GM21786 (cell line): ENCODE measurements at regions not wholly inside any gene's neighbourhood (a gene's known extent, or its start where the extent isn't known, plus 50 kb on each side); places are given as distances from the start of the nearest gene placed in this dataset.

Source experiments
- ATAC-seq: cut with Tn5 transposase; IDR thresholded peaks from one replicate; pipeline ENCODE4 v1.9.1; 2021; ENCODE audit not compliant: unreplicated experiment

- no peak for ATAC-seq
Measured at GRCh38 chr11:120017582-120018150, 120.2 kb downstream of the TRIM29 start.

- no peak for ATAC-seq
Measured at GRCh38 chr11:120013325-120014250, 124.3 kb downstream of the TRIM29 start.

DNA sequence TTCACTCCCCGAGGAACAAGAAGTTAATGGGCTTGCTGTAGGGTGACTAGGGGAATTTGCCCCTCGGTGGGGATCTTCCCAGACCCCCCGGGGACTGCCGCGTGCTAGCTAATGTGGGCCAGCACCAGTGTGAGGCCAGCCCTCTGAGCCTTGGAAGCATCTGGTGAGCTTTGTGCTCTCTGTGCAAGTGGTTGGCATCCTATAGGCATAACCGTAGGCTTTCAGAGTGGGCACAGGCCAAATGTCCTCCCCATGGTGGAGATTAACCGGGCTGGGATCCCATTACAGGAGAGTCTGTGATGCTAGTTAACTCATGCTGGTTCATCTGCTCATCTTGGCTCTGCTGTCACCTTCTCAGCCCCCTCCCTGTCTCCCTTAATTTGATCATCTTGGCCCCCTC, 125.7 kb downstream of the TRIM29 start:
- ATAC-seq, result no peak

DNA sequence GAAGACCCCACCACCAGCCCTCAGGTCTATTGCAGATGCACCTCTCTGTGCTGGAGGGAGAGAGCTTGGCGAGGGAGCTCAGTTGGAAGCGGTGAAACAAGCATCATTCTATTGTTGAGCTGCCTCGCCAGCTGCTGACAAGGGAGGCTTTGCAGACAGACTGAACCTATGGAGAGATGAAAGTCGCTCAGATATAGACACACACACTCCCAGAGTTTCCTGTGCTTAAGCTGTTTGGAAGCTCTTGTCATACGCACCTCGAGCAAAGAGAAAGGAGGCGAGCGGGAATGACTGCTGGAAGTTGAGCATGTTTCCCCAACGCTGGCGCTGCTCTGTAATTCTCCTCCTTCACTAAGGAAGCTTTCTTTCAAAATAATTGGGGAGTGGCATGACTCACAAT, 126.1 kb downstream of the TRIM29 start:
- no peak for ATAC-seq

DNA sequence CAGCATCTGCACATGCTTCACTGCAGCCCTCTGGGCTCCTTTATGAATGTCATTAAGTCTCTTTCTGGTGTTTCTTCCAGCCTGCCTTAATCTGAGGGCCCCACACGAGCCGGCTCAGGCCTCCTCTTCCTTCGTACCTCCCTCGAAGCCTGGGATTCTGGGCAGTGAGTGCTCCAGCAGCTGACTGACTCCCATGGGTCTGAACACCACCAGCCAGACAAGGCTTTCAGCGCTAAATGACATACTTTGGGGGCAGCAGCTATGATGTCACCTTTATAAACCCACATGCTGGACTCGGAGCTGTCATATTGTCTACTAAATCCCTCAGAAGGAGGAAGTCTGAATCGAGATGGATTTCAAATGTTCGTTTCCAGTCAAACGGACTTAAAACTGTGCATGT, 127.1 kb downstream of the TRIM29 start:
- ATAC-seq, result no peak

DNA sequence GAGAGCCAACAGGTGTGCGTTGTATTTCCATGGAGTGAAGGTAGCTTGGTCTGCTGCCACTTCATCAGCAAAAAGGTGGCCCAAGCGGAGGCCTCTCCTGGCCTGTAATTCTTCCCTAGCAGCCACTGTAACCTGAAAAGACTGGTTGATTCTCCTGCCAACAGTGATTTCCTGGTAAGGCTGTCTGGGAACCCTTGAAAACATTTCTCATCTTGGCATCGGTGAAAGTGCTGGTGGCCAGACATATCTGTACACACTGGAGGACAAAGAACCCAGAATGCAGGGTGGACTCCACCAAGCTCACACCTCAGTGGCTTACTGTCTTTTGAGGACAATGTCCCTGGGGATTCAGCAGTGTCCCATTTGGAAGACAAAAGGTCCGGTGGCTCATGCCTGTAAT, 128.0 kb downstream of the TRIM29 start:
- no peak for ATAC-seq

GRCh38 chr11:120007144-120007543, 130.8 kb downstream of the TRIM29 start:
- no peak for ATAC-seq

DNA sequence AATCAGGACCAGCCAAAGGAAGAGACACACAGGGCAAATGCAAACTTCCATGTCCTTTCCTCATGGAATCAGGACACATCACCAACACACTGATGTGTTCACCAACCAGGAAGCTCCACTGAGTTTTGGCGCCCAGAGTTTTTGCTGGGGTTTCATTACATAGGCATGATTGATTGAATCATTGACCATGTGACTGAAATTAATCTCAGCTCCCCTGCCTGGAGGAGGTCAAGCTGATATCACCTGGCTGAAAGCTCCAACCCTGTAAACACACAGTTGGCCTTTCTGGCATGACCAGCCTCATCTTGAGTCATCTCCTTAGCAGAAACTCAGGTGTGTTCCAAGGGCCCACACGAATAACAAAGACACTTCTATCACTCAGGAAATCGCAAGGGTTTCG, 133.2 kb downstream of the TRIM29 start:
- ATAC-seq, result no peak

DNA sequence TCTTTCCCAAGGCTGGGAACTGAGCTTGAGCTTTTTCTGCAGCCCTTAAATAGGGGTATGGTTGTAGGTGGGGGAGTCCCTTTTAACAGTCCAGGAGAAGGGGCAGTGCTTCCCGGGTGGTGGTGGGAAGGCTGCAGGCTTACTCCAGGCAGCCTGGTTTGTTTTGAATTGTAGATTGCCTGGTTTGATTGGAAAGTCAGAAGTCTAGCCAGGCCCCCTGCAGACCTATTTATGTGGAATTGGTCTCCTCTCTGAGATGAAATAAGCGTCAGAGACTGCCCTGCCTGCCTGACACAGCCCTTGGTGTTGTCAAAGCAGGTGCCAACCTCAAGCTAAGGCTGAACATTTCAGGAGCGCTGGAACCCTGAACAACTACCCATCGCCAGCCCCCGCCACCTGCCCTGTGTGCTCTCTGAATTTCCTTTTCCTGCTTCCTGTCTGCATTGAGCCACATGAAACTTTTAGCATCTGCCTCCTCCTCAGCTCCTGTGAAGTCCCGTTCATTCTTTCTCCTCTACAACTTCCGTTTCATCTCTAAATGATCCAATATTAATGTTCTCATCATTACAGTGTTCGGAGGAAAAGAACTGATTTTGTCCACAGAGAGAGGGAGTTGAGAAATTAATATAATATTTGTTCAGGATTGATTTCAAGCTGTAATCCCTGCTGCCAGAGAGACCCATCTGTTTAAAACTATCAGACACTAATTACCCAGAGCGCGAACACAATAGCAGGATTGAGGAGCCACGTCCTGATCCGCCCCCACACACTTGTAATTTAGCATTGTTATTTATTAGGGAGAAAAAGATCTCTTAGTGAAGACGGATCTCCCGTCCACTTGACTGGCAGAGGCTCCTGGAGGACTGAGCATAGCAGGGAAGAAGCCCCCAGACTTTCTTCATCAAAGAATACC, 136.5 kb downstream of the TRIM29 start:
- ATAC-seq, result no peak

- ATAC-seq, result no peak
Measured at GRCh38 chr11:119999220-119999619, 138.7 kb downstream of the TRIM29 start.

DNA sequence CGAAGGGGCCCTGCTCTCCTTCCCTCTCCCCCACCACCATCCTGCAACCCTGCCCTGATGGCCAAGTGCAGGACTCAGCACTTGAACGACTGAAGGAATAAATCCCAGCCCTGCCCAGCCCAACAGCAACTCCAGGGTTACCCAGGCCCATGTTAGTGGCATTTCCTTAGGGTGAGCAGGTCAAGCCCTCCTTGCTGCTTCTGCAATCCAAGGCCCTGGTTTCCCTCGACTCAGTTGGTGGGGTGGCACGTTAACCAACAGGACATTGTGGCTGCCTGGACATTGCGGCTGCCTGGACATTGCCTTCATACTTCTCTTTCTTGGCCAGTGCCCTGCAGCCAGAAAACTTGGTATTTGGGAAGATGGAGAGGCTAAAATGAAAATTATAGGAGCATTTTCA, 141.4 kb downstream of the TRIM29 start:
- ATAC-seq, result no peak

- ATAC-seq, result no peak
Measured at GRCh38 chr11:119995730-119996491, 142.0 kb downstream of the TRIM29 start.

GRCh38 chr11:119993722-119994121, 144.2 kb downstream of the TRIM29 start:
- ATAC-seq, result no peak

GRCh38 chr11:119992171-119993051, 145.5 kb downstream of the TRIM29 start:
- ATAC-seq, result no peak

GRCh38 chr11:119991669-119992068, 146.2 kb downstream of the TRIM29 start:
- ATAC-seq, result no peak

- no peak for ATAC-seq
Measured at GRCh38 chr11:119991022-119991404, 146.9 kb downstream of the TRIM29 start.

DNA sequence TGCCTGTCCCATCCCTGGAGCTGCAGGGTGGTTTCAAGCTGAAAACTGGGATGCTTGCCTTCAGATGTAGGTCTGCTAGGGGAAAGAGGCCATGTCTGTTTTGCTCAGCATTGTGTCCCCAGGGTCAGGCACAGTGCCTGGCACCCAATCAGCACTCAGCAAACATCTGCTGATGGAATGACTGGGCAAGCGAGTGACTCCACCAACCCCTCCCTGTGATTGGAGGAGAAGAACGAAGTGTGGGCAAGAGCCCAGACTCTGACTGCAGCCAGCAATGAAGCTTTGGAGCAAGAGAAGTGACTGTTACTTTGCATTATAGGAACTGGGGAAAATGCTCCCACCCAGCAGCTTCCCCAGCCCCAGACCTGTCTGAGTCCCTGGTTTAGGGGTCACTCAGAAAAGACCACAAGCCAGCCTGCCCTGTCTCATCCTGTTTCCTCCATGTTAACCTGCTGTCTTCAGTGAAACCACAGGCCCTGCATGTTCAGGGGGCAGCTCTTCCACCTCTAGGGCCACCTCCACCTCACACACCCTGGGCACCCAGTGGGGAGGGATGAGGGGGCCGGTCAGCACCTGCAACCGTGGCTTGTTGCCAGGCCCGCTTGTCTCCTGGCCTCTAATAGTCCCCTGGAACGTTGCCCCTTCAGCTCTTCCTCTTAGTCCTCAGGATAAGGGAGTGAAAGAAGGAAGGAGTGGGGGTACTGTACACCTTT, 147.4 kb downstream of the TRIM29 start:
- ATAC-seq, result no peak

- no peak for ATAC-seq
Measured at GRCh38 chr11:119989159-119989821, 148.6 kb downstream of the TRIM29 start.

- ATAC-seq, result no peak
Measured at GRCh38 chr11:119985551-119985950, 152.4 kb downstream of the TRIM29 start.
